Smooth muscle cell (in vitro differentiated cells): ENCODE measurements at regions not wholly inside any gene's neighbourhood (a gene's known extent, or its start where the extent isn't known, plus 50 kb on each side); places are given as distances from the start of the nearest gene placed in this dataset.

Source experiments
- DNase-seq: peaks from one replicate; lab custom pipeline; 2025; ENCODE audit not compliant: unreplicated experiment; lab: John Stamatoyannopoulos, UW
- H2AFZ ChIP-seq: fragments of 200-600 bp; sonication (generic); 2 replicates; pipeline ENCODE4 v1.6.0; 2016; ENCODE audit warnings: antibody characterized with exemption, low read depth, mild to moderate bottlenecking
- H3F3A ChIP-seq: fragments of 200-600 bp; sonication (generic); 2 replicates; pipeline ENCODE4 v1.6.0; 2017; ENCODE audit warnings: antibody characterized with exemption, low read depth
- H3K27ac ChIP-seq: fragments of 200-600 bp; sonication (generic); 2 replicates; pipeline ENCODE4 v1.5.1; 2016; ENCODE audit warnings: low read depth, mild to moderate bottlenecking
- H3K27me3 ChIP-seq: fragments of 200-600 bp; sonication (generic); 2 replicates; pipeline ENCODE4 v1.6.1; 2016; ENCODE audit warnings: low read depth, mild to moderate bottlenecking
- H3K36me3 ChIP-seq: fragments of 200-600 bp; sonication (generic); 2 replicates; pipeline ENCODE4 v1.5.1; 2016; ENCODE audit warnings: low read depth
- H3K4me1 ChIP-seq: fragments of 200-600 bp; sonication (generic); 2 replicates; pipeline ENCODE4 v1.5.1; 2016; ENCODE audit warnings: low read depth
- H3K4me2 ChIP-seq: fragments of 200-600 bp; sonication (generic); 2 replicates; pipeline ENCODE4 v1.6.0; 2016; ENCODE audit warnings: mild to moderate bottlenecking
- H3K4me3 ChIP-seq: fragments of 200-600 bp; sonication (generic); 2 replicates; pipeline ENCODE4 v1.5.1; 2016; ENCODE audit warnings: mild to moderate bottlenecking
- H3K79me2 ChIP-seq: fragments of 200-600 bp; sonication (generic); 2 replicates; pipeline ENCODE4 v1.6.0; 2016; ENCODE audit warnings: low read depth, mild to moderate bottlenecking
- H3K9ac ChIP-seq: fragments of 200-600 bp; sonication (generic); 2 replicates; pipeline ENCODE4 v1.6.0; 2016; ENCODE audit warnings: low read depth
- H3K9me3 ChIP-seq: fragments of 200-600 bp; sonication (generic); replicated peaks from 2 replicates; pipeline ENCODE4 v1.5.1; 2016; ENCODE audit warnings: low read depth
- H4K20me1 ChIP-seq: fragments of 200-600 bp; sonication (generic); 2 replicates; pipeline ENCODE4 v1.6.0; 2016; ENCODE audit warnings: low read depth
- WGBS: methylation state at CpG from one replicate; pipeline ENCODE4 v1.1.7; 2016; ENCODE audit warnings: low lambda C conversion rate; 5-methylcytosine and 5-hydroxymethylcytosine counted together
- TF ChIP-seq, protein P1 (sequence below): fragments of 200-600 bp; sonication (generic); IDR thresholded peaks from 2 replicates; pipeline ENCODE4 v1.5.1; 2017; ENCODE audit warnings: borderline replicate concordance, mild to moderate bottlenecking, antibody characterized with exemption; ENCODE audit not compliant: insufficient read depth, poor library complexity, severe bottlenecking

DNA sequence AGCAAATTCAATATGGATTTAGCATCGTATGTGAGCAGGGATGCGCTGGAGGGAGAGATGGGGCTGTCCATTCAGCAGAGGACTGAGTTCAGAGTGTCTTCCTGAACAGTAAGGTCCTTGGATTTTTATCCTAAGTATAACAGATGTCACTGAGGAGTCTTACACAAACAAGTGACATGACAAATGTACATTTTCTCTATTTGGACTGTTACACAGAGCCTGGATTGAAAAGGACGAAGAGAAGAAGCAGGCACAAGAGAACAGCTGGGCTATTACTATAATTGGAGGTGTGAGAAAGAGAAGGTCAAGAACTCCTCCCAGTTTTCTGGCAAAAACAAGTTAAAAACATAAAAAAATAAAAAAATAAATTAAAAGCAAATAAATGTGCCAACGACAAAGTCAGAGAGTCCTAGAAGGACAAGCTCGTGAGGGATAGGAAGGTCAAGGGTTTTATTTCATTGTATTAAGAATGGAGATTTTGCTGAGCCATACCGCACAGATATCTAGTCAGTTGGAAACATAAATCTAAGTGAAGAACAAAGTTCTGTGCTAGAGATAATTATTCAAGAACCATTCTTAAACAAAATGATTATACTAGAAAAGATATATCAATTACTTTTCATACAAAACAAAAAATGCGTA is 1186.3 kb downstream of the EFNB2 start:
- H3K9ac ChIP-seq: no peak overlapping the region
- H3K36me3 ChIP-seq: no peaks in the 10 kb centered on the region
- H3K27ac ChIP-seq: no peak overlapping the region
- H3F3A ChIP-seq: no peaks in the 10 kb centered on the region
- H3K79me2 ChIP-seq: no peaks in the 10 kb centered on the region
- H2AFZ ChIP-seq: no peak overlapping the region
- H3K4me2 ChIP-seq: no peak overlapping the region
- H3K27me3 ChIP-seq: no peaks in the 10 kb centered on the region
- no peak overlapping the region for H3K4me3 ChIP-seq
- H3K9me3 ChIP-seq: no peaks in the 10 kb centered on the region
- H4K20me1 ChIP-seq: no peaks in the 10 kb centered on the region
- 94% methylated on average over 7 of the region's 7 CpGs for WGBS
- TF ChIP-seq, protein P1, sequence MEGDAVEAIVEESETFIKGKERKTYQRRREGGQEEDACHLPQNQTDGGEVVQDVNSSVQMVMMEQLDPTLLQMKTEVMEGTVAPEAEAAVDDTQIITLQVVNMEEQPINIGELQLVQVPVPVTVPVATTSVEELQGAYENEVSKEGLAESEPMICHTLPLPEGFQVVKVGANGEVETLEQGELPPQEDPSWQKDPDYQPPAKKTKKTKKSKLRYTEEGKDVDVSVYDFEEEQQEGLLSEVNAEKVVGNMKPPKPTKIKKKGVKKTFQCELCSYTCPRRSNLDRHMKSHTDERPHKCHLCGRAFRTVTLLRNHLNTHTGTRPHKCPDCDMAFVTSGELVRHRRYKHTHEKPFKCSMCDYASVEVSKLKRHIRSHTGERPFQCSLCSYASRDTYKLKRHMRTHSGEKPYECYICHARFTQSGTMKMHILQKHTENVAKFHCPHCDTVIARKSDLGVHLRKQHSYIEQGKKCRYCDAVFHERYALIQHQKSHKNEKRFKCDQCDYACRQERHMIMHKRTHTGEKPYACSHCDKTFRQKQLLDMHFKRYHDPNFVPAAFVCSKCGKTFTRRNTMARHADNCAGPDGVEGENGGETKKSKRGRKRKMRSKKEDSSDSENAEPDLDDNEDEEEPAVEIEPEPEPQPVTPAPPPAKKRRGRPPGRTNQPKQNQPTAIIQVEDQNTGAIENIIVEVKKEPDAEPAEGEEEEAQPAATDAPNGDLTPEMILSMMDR: no peak
- no peaks in the 10 kb centered on the region for H3K4me1 ChIP-seq
- DNase-seq: no peak

DNA sequence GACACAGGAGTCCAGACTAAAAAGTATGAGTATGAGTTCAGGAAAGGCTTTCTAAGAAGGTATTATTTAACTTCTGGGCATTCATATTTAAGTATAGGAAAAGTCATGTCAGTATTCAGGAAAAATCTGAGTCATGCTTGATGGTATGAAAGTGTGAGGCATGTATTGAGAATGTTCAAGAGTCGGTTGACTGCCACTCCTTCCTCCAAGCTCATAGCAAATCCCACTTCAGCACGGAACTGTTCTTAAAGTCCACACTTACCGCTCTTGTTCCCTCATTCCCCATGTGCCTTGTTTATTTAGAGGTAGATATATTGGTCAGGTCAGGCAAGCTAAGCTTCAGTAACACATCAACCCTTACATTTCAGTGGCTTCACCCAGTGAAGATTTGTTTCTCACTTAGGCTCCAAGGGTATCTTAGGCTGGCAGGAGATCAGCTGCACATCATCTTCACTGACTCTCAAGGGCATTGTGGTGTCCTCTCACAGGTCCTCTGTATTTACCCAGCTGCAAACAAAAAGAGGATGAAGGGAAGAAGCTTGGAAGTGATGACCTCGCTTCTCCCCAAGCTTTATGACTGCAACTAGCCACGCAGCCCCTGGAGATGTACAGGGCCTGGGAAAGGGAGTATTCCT is 1189.2 kb downstream of the EFNB2 start:
- Histone ChIP-seq H3K36me3 (no peaks in the 10 kb centered on the region), H3K4me1 (no peaks in the 10 kb centered on the region), H3K9ac (no peak overlapping the region), H4K20me1 (no peaks in the 10 kb centered on the region), H3K4me2 (peak overlapping the region; percentile 30), H2AFZ (peak overlapping the region; percentile 5), H3K9me3 (no peaks in the 10 kb centered on the region), H3K27me3 (no peaks in the 10 kb centered on the region), H3F3A (no peaks in the 10 kb centered on the region), H3K27ac (peak overlapping the region; percentile 79), H3K79me2 (no peaks in the 10 kb centered on the region), H3K4me3 (no peak overlapping the region)
- TF ChIP-seq, protein P1: no peak
- 45% methylated on average over 5 of the region's 5 CpGs for WGBS
- DNase-seq: no peak

DNA sequence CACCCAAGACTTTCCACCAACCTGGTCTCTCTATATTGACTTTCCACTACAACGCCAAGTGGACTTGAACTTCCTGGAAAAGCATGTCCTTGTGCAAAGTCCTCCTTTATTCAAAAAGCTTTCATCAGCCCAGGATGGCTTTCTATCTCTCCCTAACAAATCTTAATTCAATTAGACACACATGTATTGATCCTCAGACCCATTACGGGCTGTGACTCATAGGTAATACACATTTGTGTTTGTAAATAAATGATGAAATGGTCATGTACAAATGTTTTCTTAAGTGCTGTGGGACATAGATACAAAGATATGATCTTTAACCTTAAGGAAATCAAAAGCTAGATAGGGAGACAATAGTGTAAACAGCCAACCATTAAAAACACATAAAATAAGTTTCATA is 1189.7 kb downstream of the EFNB2 start:
- WGBS: 93% methylated on average over 2 of the region's 2 CpGs
- Histone ChIP-seq H3F3A (no peaks in the 10 kb centered on the region), H2AFZ (no peak overlapping the region), H3K4me3 (no peak overlapping the region), H3K4me1 (no peaks in the 10 kb centered on the region), H3K9ac (no peak overlapping the region), H3K27me3 (no peaks in the 10 kb centered on the region), H3K27ac (peak overlapping the region; percentile 79), H3K9me3 (no peaks in the 10 kb centered on the region), H3K36me3 (no peaks in the 10 kb centered on the region), H4K20me1 (no peaks in the 10 kb centered on the region), H3K4me2 (peak overlapping the region; percentile 13), H3K79me2 (no peaks in the 10 kb centered on the region)
- no peak for DNase-seq
- TF ChIP-seq, protein P1: no peak

DNA sequence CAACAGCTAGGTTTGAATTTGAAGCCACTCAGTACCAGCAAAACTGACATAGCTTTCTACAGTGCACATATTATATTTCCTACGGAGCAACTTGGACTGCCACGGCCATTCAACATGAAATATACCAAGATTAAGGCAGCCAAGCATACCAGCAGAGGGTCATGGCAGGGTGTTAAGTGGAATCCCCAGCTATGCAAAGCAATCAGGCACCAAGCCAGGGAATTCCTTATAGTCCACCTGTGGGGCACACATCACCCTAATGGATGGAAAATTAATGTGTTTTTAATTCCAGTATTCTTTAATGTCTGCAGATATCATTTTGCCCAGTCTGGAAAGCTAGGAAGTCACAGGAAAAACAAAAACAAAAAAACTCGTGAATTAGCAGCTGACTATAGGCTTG is 1190.3 kb downstream of the EFNB2 start:
- WGBS: 96% methylated on average over 3 of the region's 3 CpGs
- Histone ChIP-seq H3K27ac (peak overlapping the region; percentile 79), H3F3A (no peaks in the 10 kb centered on the region)

More for the DNA sequence above, 1190.3 kb downstream of the EFNB2 start:
- Histone ChIP-seq H3K4me1 (no peaks in the 10 kb centered on the region), H3K9ac (no peak overlapping the region), H3K36me3 (no peaks in the 10 kb centered on the region), H2AFZ (no peak overlapping the region), H3K27me3 (no peaks in the 10 kb centered on the region), H3K4me3 (no peak overlapping the region), H3K4me2 (no peak overlapping the region), H4K20me1 (no peaks in the 10 kb centered on the region), H3K9me3 (no peaks in the 10 kb centered on the region), H3K79me2 (no peaks in the 10 kb centered on the region)
- TF ChIP-seq, protein P1: no peak
- no peak for DNase-seq
